Gastroesophageal sphincter (tissue), 4 donors: ENCODE measurements at regions not wholly inside any gene's neighbourhood (a gene's known extent, or its start where the extent isn't known, plus 50 kb on each side); places are given as distances from the start of the nearest gene placed in this dataset.

Experiments used
- ATAC-seq: fragments of 150-250 bp; one replicate; pipeline ENCODE4 v1.9.1; 2016; ENCODE audit warnings: mild to moderate bottlenecking, moderate library complexity
- H3K27ac ChIP-seq, 4 donors: fragments of 200-600 bp; sonication (generic) in 3 of 4; 1 replicate in 3 of 4; 2 replicates in 1 of 4; pipeline ENCODE4 v1.5.1; 2016 to 2019
- H3K27me3 ChIP-seq: fragments of 200-600 bp; sonication (generic); one replicate; pipeline ENCODE4 v1.5.1; 2019
- H3K36me3 ChIP-seq, 2 donors: fragments of 200-600 bp; sonication (generic); one replicate each; pipeline ENCODE4 v1.5.1; 2019; ENCODE audit warnings: control low read depth in 1 of 2
- H3K4me1 ChIP-seq, 3 donors: fragments of 200-600 bp; sonication (generic); 1 replicate in 2 of 3; 2 replicates in 1 of 3; pipeline ENCODE4 v1.5.1; 2016 to 2019; ENCODE audit warnings: control low read depth in 2 of 3
- H3K4me3 ChIP-seq, 2 donors: fragments of 200-600 bp; sonication (generic); one replicate each; pipeline ENCODE4 v1.5.1; 2019; ENCODE audit warnings: mild to moderate bottlenecking in 1 of 2, moderate library complexity in 1 of 2
- H3K9me3 ChIP-seq, 3 donors: fragments of 200-600 bp; sonication (generic); one replicate each; pipeline ENCODE4 v1.5.1; 2017 to 2019; ENCODE audit warnings: control low read depth in 2 of 3
- EP300 ChIP-seq: sonication (generic); formaldehyde crosslinking; IDR thresholded peaks from one replicate; pipeline ENCODE4 v1.6.1; 2017; ENCODE audit warnings: antibody characterized with exemption, mild to moderate bottlenecking
- POLR2A ChIP-seq, 2 donors: fragments of 450-650 bp; IDR thresholded peaks; one replicate each; pipeline ENCODE4 v1.6.1; 2017; ENCODE audit warnings: antibody characterized with exemption in 2 of 2, mild to moderate bottlenecking in 2 of 2, moderate library complexity in 1 of 2
- POLR2AphosphoS5 ChIP-seq: sonication (generic); formaldehyde crosslinking; IDR thresholded peaks from one replicate; pipeline ENCODE4 v1.6.1; 2017; ENCODE audit warnings: antibody characterized with exemption
- WGBS, 2 donors: methylation state at CpG; one replicate each; pipeline ENCODE4 v1.1.5; 2018; ENCODE audit warnings: low coverage in 1 of 2; 5-methylcytosine and 5-hydroxymethylcytosine counted together
- TF ChIP-seq, protein P1 (sequence below), 4 experiments: fragments of 200-600 bp in 2 of 4; fragments of 450-650 bp in 2 of 4; sonication (generic) in 1 of 4; IDR thresholded peaks; one replicate each; pipeline ENCODE4 v1.5.1; 2017 to 2019; ENCODE audit warnings: antibody characterized with exemption in 4 of 4, mild to moderate bottlenecking in 2 of 4, moderate library complexity in 2 of 4

GRCh38 chr4:26257850-26258249, 63.0 kb upstream of the RBPJ start:
- TF ChIP-seq EP300 (no peak), POLR2A (IDR thresholded peaks at IDR 0.05) (no peak), POLR2AphosphoS5 (no peak)
- TF ChIP-seq, protein P1, sequence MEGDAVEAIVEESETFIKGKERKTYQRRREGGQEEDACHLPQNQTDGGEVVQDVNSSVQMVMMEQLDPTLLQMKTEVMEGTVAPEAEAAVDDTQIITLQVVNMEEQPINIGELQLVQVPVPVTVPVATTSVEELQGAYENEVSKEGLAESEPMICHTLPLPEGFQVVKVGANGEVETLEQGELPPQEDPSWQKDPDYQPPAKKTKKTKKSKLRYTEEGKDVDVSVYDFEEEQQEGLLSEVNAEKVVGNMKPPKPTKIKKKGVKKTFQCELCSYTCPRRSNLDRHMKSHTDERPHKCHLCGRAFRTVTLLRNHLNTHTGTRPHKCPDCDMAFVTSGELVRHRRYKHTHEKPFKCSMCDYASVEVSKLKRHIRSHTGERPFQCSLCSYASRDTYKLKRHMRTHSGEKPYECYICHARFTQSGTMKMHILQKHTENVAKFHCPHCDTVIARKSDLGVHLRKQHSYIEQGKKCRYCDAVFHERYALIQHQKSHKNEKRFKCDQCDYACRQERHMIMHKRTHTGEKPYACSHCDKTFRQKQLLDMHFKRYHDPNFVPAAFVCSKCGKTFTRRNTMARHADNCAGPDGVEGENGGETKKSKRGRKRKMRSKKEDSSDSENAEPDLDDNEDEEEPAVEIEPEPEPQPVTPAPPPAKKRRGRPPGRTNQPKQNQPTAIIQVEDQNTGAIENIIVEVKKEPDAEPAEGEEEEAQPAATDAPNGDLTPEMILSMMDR (IDR thresholded peaks at IDR 0.05): no peak
- WGBS, 2 donors: 78 to 90% methylated on average over 2 of the region's 2 CpGs
- Histone ChIP-seq H3K4me1 (no peaks in the 10 kb centered on the region), H3K27ac (no peak overlapping the region), H3K27me3 (no peaks in the 10 kb centered on the region), H3K4me3 (no peak overlapping the region), H3K9me3 (peaks cover 0 to 9% (median 0%) of the 10 kb centered on the region in 3 donors), H3K36me3 (no peaks in the 10 kb centered on the region)
- no peak for ATAC-seq

DNA sequence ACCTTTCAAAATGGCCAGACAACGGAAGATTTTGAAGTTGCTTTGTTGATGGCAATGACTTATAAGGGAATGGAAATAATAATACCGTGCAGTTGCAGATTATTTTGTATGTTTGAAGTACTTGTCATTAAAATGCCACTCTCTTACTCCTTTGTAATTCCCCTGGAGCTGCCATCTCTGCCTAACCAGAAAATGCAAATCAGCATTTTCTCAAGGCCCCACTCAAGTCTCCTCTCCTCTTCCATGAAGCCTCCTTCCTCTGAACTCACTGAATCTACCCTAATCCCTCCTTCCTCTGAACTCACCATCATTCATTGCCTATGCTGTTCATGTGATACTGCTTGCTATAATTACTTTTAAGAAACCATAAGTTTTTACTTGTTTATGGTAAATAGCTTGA, 60.2 kb upstream of the RBPJ start:
- ATAC-seq: no peak

GRCh38 chr4:26261405-26261804, 59.4 kb upstream of the RBPJ start:
- no peak overlapping the region for H3K4me3 ChIP-seq
- H3K36me3 ChIP-seq: no peaks in the 10 kb centered on the region
- H3K27ac ChIP-seq: no peak overlapping the region
- no peak for TF ChIP-seq POLR2A (IDR thresholded peaks at IDR 0.05)
- TF ChIP-seq POLR2AphosphoS5: no peak
- TF ChIP-seq EP300: no peak
- TF ChIP-seq, protein P1 (IDR thresholded peaks at IDR 0.05): no peak
- no peaks in the 10 kb centered on the region for H3K27me3 ChIP-seq
- peaks cover 0 to 9% (median 0%) of the 10 kb centered on the region in 3 donors for H3K9me3 ChIP-seq
- ATAC-seq: no peak
- 61 to 67% methylated on average over 2 of the region's 2 CpGs for WGBS, 2 donors
- H3K4me1 ChIP-seq: peaks cover 0 to 1% (median 0%) of the 10 kb centered on the region in 3 donors

More for the DNA sequence above, 60.2 kb upstream of the RBPJ start:
- H3K9me3 ChIP-seq: peaks cover 0 to 9% (median 0%) of the 10 kb centered on the region in 3 donors
- H3K27ac ChIP-seq: no peak overlapping the region
- no peaks in the 10 kb centered on the region for H3K36me3 ChIP-seq
- no peak overlapping the region for H3K4me3 ChIP-seq
- no peaks in the 10 kb centered on the region for H3K4me1 ChIP-seq
- H3K27me3 ChIP-seq: no peaks in the 10 kb centered on the region
- 83 to 85% methylated on average over 2 of the region's 2 CpGs for WGBS, 2 donors
- TF ChIP-seq POLR2A (IDR thresholded peaks at IDR 0.05): no peak
- TF ChIP-seq, protein P1 (IDR thresholded peaks at IDR 0.05): no peak
- TF ChIP-seq POLR2AphosphoS5: no peak
- no peak for TF ChIP-seq EP300

DNA sequence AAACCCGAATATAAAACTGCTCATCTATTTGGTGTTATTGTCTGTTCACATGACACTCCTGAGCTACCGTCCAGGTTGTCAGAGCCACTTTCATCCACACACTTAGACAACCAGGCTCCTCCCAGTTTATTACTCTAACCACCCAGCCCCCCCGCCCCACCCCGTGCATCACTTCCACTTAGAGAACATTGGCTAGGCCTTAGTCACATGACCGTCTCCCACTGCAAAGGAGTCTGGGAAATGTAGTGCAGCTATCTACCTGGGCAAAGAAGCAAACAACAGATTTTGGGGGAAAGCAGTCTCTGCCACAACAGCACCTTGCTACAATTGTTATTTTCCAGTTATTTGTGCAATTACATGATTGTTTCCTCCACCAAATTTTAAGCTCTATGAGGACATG, 57.6 kb upstream of the RBPJ start:
- no peak overlapping the region for H3K4me3 ChIP-seq
- H3K4me1 ChIP-seq: peaks cover 0 to 19% (median 9%) of the 10 kb centered on the region in 3 donors
- H3K9me3 ChIP-seq: peaks cover 0 to 9% (median 0%) of the 10 kb centered on the region in 3 donors
- ATAC-seq: no peak
- WGBS, 2 donors: 85 to 91% methylated on average over 3 of the region's 5 CpGs
- no peaks in the 10 kb centered on the region for H3K36me3 ChIP-seq
- H3K27ac ChIP-seq: no peak overlapping the region
- TF ChIP-seq, protein P1 (IDR thresholded peaks at IDR 0.05): no peak
- TF ChIP-seq EP300 (no peak), POLR2A (IDR thresholded peaks at IDR 0.05) (no peak), POLR2AphosphoS5 (no peak)
- no peaks in the 10 kb centered on the region for H3K27me3 ChIP-seq

GRCh38 chr4:26264109-26264508, 56.7 kb upstream of the RBPJ start:
- Histone ChIP-seq H3K9me3 (peaks cover 0 to 6% (median 0%) of the 10 kb centered on the region in 3 donors), H3K4me3 (no peak overlapping the region), H3K27ac (no peak overlapping the region), H3K4me1 (peaks cover 0 to 28% (median 9%) of the 10 kb centered on the region in 3 donors), H3K36me3 (no peaks in the 10 kb centered on the region), H3K27me3 (no peaks in the 10 kb centered on the region)
- ATAC-seq: no peak
- WGBS, 2 donors: 97 to 98% methylated on average over 4 to 5 of the region's 5 CpGs
- TF ChIP-seq POLR2AphosphoS5: no peak
- TF ChIP-seq POLR2A (IDR thresholded peaks at IDR 0.05): no peak
- no peak for TF ChIP-seq EP300
- TF ChIP-seq, protein P1 (IDR thresholded peaks at IDR 0.05): no peak
